NCI-H1092 (cell line): ENCODE measurements at regions not wholly inside any gene's neighbourhood (a gene's known extent, or its start where the extent isn't known, plus 50 kb on each side); places are given as distances from the start of the nearest gene placed in this dataset.

ENCODE experiments used
- DNase-seq: peaks from one replicate; lab custom pipeline; 2025; lab: John Stamatoyannopoulos, UW

DNA sequence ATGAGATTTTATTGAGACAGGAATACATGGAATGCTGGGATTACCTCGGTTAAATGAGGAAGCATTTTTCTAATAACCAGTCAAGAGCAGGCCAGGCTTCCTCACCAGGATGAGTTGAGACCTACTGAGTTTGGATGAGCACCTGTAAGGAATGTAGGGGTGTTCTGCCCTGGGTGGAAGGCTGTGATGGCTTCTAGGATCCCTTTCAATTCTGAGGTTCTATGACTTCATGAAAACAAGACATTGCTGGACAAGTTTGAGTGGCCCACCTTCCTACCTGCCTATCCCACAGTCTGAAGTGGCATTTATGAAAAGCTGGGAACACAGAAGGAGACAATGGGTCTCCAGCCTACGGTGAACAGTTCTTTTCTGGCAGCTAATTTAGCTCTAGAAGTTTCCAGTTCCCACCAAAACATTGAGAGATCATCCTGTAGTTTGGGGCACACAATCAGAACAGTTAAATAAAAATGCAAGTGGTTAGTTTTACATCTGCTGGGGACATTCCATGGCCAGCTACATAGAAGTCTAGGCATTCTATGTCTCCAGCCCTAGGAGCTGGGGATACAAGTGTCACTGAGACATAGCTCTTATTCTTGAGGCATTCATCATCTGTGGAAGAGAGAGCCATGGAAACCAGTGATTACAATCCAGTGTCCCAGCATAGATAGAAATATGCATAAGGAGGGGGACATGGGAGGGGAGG, 51.3 kb upstream of the TSPAN2 start:
- no peak for DNase-seq

- no peak for DNase-seq
These were observed 50.1 kb upstream of the TSPAN2 start for GRCh38 chr1:115139381-115139780.
